ENCODE measurements at regions not wholly inside any gene's neighbourhood (a gene's known extent, or its start where the extent isn't known, plus 50 kb on each side); places are given as distances from the start of the nearest gene placed in this dataset.

- no peak overlapping the region for H3K14ac ChIP-seq (ENCODE audit: insufficient read length)
- H4K91ac ChIP-seq (replicated peaks; ENCODE audit: insufficient read length, low read length) = no peak overlapping the region
- H3K9ac ChIP-seq (replicated peaks in 1 of 4; ENCODE audit: extremely low read depth in 1 of 4, low read depth in 3 of 4, low read length in 3 of 4) = no peak overlapping the region
- H2AFZ ChIP-seq (ENCODE audit: low read length) = no peak overlapping the region
- H3K23ac ChIP-seq (ENCODE audit: insufficient read length) = no peak overlapping the region
- H2BK15ac ChIP-seq (ENCODE audit: low read length) = no peak overlapping the region
- H3K79me2 ChIP-seq (ENCODE audit: control insufficient read depth in 1 of 2, insufficient read depth in 2 of 2, low read length in 2 of 2) = no peaks in the 10 kb centered on the region
- no peaks in the 10 kb centered on the region for H4K20me1 ChIP-seq (replicated peaks in 1 of 2; ENCODE audit: control insufficient read depth in 1 of 2, insufficient read depth in 2 of 2, low read length in 2 of 2)
- H4K8ac ChIP-seq (ENCODE audit: extremely low read depth, insufficient read depth, low read length) = no peak overlapping the region
- H2BK20ac ChIP-seq (ENCODE audit: low read length) = no peak overlapping the region
- H4K5ac ChIP-seq (ENCODE audit: insufficient read length, low read depth, low read length) = no peak overlapping the region
- no peak overlapping the region for H2BK120ac ChIP-seq (replicated peaks; ENCODE audit: low read depth, low read length)
- no peak overlapping the region for H2BK12ac ChIP-seq (ENCODE audit: low read depth, low read length)
- no peak overlapping the region for H3K18ac ChIP-seq (ENCODE audit: extremely low read depth, low read length)
- no peaks in the 10 kb centered on the region for H3K23me2 ChIP-seq (ENCODE audit: low read depth, low read length)
- ChIA-PET CTCF (ENCODE audit: partially characterized antibody) (interaction anchor here (0.7 kb wide), 1 partner anchor 439 kb away, joined by 3 read pairs; no protein-coding TSS in a partner anchor), POLR2A (ENCODE audit: partially characterized antibody) (no interaction called here)
- no peak overlapping the region for H2AK5ac ChIP-seq (ENCODE audit: low read depth, low read length)
- no peaks in the 10 kb centered on the region for H3K27me3 ChIP-seq (replicated peaks in 1 of 4; ENCODE audit: control insufficient read depth in 3 of 4, extremely low read depth in 1 of 4, insufficient read depth in 3 of 4, low read length in 3 of 4)
- H3K79me1 ChIP-seq (ENCODE audit: low read depth, low read length) = no peaks in the 10 kb centered on the region
- H2BK5ac ChIP-seq (ENCODE audit: low read depth, low read length) = no peak overlapping the region
- H3K4me1 ChIP-seq (replicated peaks in 1 of 4; ENCODE audit: control insufficient read depth in 3 of 4, insufficient read depth in 4 of 4, low read length in 3 of 4) = no peaks in the 10 kb centered on the region
- no peaks in the 10 kb centered on the region for H3K36me3 ChIP-seq (ENCODE audit: control insufficient read depth in 2 of 4, insufficient read depth in 4 of 4, low read length in 3 of 4)
- H3K27ac ChIP-seq (ENCODE audit: low read depth, low read length) = no peak overlapping the region
- no peak overlapping the region for H3K56ac ChIP-seq (replicated peaks; ENCODE audit: insufficient read length, low read depth, low read length)
- FAIRE-seq (no peak), DNase-seq (ENCODE audit: low read depth in 1 of 2, low spot score in 2 of 2) (no peak)
- no peak overlapping the region for H3K4me2 ChIP-seq (ENCODE audit: insufficient read depth in 1 of 2, low read depth in 2 of 2, low read length in 2 of 2)
- no peak overlapping the region for H3K4ac ChIP-seq (replicated peaks; ENCODE audit: insufficient read length, low read depth, low read length)
- 100% methylated on average over 1 of the region's 1 CpG; no CpG with 5 or more reads in 1 of the 2 experiments for WGBS, 2 experiments (ENCODE audit: extremely low coverage in 1 of 2, insufficient coverage in 1 of 2, insufficient read length in 1 of 2, insufficient replicate concordance in 2 of 2, low coverage in 1 of 2, low lambda C conversion rate in 2 of 2, missing lambda C conversion rate in 1 of 2)
- no peak overlapping the region for H3K4me3 ChIP-seq (ENCODE audit: extremely low read depth in 1 of 4, insufficient read depth in 2 of 4, low read depth in 3 of 4, low read length in 4 of 4)
- no peaks in the 10 kb centered on the region for H3K9me3 ChIP-seq (ENCODE audit: insufficient read depth in 2 of 2, low read depth in 1 of 2, low read length in 1 of 2)
- TF ChIP-seq SRF (IDR thresholded peaks at IDR 0.05; ENCODE audit: low read depth, low read length) = no peak
- TF ChIP-seq FOSL1 (IDR thresholded peaks at IDR 0.05; ENCODE audit: insufficient read depth, low read depth, low read length) = no peak
- no peak for TF ChIP-seq CREB1 (IDR thresholded peaks at IDR 0.05)
- TF ChIP-seq RAD21 (IDR thresholded peaks at IDR 0.05 in 1 of 2, conservative IDR thresholded peaks at IDR 0.05 in 1 of 2; ENCODE audit: low read depth in 2 of 2, low read length in 2 of 2) = no peak
- TF ChIP-seq CBX8 (IDR thresholded peaks at IDR 0.05; ENCODE audit: borderline replicate concordance, low read depth, low read length) = no peak
- TF ChIP-seq KDM1A (IDR thresholded peaks at IDR 0.05; ENCODE audit: borderline replicate concordance, low read length) = no peak
- TF ChIP-seq KDM5A (IDR thresholded peaks at IDR 0.05; ENCODE audit: low read length) = no peak
- TF ChIP-seq RFX5 (IDR thresholded peaks at IDR 0.05; ENCODE audit: borderline replicate concordance, low read depth, low read length) = no peak
- no peak for TF ChIP-seq TEAD4 (IDR thresholded peaks at IDR 0.05; ENCODE audit: low read depth, low read length)
- no peak for TF ChIP-seq TBP (IDR thresholded peaks at IDR 0.05; ENCODE audit: low read depth, low read length)
- no peak for TF ChIP-seq JUND (IDR thresholded peaks at IDR 0.05; ENCODE audit: low read length)
- no peak for TF ChIP-seq CTBP2 (IDR thresholded peaks at IDR 0.05; ENCODE audit: borderline replicate concordance, insufficient read depth, insufficient read length, low read length)
- TF ChIP-seq CHD2 (IDR thresholded peaks at IDR 0.05; ENCODE audit: low read length) = no peak
These were observed 198.3 kb downstream of the ADRA2A start for GRCh38 chr10:111275091-111275490.

Measured in H1 (cell line).